ENCODE measurements at regions not wholly inside any gene's neighbourhood (a gene's known extent, or its start where the extent isn't known, plus 50 kb on each side); places are given as distances from the start of the nearest gene placed in this dataset.

DNA sequence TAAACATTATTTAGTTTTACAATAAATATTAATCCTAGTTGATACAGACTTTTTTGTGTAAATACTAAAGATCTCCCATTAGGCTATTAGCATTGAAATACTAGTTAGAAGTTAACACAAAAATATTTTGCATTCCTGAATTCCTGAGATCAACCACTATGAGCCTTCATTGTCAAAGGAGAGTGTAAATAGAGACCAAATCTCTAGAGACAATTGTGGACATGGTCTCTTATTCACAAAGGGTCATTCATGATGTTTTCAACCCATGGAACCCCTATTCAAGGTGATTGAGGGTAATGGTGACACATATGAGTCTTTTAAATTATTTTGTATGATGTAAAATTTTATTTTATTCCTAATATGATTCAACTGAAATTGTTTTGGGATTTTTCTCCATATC, 1454.8 kb upstream of the LRRTM3 start:
- no peak for DNase-seq (ENCODE audit: low read depth, low spot score)

DNA sequence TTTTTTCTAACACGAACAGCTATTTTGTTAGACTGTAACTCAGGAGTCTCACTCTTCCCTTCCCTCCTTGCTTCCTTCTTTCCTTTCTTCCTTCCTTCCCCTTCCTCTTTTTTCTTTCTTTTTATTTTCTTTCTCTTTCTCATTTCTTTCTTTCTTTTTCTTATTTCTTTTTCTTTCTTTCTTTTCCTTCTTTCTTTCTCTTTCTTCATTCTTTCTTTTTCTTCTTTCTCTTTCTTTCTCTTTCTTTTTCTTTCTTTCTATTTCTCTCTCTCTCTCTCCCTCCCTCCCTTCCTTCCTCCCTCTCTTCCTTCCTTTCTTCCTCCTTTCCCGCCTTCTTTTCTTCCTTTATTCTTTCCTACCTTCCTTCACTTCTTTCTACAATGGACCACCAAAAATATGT, 1443.0 kb upstream of the LRRTM3 start:
- no peak for DNase-seq (ENCODE audit: low read depth, low spot score)

DNA sequence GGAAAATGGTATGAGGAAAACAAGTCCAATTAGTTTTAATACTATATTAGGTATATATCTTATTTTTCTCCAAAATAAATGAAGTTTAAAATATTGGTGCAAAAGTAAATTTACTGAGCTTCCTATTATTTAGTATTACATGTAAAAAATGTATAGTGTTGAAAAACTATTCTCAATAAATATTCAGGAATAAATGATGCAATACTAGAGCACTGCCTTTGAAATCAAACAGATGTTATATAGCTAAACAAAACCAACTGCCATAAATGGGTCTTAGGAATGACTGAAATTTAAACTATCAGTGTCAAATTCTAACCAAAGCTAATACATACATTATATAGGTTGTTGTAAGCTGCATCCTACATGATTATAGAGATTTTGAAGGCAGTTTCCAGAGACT, 1434.0 kb upstream of the LRRTM3 start:
- no peak for DNase-seq (ENCODE audit: low read depth, low spot score)

DNA sequence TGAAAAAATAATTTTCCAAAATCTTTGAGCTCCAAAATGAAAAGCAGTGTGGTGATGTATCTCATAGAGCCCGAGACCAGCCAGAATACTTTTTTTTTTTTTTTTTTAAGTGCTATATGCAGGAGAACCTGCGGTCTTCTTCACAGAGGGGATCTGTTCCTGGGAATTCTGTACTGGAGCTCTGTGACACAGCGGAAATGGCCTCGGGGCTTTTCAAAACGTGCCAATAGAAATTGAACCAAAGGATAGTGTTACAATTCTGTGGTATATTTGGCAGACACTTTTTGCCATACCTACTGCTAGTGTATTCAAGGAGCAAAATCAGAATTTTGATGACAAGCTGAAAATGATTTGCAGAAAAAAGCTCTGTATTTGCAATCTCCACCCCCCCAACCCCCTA, 1429.3 kb upstream of the LRRTM3 start:
- DNase-seq (ENCODE audit: low read depth, low spot score) = no peak

DNA sequence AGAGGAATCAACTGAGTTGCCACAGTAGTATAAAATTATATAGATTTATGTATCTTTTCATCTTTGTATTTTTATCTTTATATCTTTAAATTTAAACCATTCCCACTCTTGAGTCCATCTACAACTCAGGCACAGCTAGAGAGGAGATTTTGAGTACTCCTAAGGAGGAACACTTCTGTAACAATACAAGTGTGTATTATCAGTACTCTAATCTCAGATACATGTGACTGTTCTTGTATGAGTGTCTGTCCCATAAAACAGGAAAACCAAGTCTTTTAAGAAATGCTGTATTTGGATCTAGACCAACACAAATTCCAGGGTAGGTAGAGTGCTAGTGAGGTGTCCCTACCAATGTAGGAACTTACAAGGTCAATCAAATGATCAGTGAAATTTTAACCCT, 1428.0 kb upstream of the LRRTM3 start:
- DNase-seq (ENCODE audit: low read depth, low spot score) = no peak

DNA sequence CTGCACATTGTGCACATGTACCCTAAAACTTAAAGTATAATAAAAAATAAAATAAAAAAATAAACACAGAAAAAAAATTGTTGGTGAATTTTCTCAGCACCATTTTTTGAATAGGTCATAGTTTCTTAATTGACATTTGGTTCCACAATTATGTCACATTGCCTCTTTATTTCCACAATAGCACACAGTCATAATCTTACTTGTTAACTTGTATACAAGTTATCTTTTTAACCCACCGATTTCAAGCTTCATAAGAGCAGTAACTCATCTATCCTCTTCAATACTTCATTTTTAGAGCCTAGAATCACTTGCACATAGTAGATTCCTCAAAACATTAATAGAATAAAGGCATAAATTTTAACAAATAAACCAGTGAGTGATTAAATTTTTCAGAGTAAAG, 1425.1 kb upstream of the LRRTM3 start:
- no peak for DNase-seq (ENCODE audit: low read depth, low spot score)

DNA sequence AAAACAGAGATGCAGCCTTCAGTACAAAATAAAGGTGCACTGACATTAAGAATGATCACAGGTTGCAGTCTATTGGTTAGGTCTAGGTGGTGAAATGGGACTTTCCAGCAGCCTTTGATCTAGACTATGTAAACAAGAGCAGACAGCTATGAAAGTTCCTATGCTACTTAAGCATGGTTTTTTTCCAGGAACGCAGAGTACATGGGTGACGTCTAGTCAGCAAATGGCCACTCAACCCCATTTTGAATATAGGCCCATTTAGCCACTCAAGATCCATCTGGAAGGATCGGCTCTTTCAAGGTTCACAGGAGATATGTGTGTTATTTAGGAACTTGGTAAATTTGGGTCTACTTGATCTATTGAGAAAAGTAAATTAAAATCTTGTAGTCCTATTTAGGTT, 1424.6 kb upstream of the LRRTM3 start:
- no peak for DNase-seq (ENCODE audit: low read depth, low spot score)

DNA sequence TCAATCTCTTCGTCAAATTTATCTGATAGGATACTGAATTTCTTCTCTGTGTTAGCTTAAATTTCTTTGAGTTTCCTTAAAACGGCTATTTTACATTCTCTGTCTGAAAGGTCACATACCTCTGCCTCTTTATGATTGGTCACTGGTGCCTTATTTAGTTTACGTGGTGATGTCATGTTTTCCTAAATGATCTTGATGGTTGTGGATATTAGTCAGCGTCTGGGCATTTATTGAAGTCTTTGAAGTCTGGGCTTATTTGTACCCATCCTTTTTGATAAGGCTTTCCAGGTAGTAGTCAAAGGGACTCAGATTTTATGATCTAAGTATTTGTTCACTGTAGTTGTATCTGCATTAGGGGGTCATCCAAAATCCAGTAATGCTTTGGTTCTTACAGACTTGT, 1407.5 kb upstream of the LRRTM3 start:
- DNase-seq (ENCODE audit: low read depth, low spot score) = no peak

DNA sequence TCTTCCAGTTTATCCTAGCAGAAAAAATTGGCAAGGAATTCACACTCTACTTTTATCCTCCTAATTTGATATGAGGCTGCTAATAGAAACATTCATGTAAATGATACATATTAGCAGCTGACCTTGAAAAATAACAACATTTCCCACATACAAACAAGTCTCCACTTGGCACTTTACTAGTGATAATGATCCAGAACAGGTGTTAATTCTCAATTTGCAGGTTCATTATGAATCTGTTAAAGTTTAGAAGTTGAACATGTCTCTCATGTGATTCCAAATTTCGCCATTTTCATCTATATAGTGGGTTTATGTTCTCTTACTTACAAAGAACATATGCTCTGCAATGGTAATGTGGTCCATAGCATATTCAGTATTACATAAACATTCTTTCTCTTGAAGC, 1396.8 kb upstream of the LRRTM3 start:
- DNase-seq (ENCODE audit: low read depth, low spot score) = no peak

DNA sequence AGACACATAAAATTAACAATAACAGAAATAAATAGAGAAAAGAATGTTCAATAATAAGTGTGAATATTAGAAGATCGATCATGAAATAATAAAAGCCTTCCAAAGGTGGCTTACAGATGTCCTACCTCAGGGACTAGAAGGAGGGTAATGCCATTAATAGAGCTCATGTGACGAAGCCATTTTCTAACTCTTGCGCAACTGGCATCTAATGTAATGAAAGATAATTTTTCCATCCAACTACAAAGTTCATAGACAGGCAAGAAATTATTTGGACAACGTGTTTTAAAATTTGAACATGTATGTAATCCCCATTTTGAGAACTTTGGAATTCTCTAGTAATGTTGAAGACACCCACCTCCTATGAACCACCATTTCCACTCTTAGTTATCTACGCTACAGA, 1394.3 kb upstream of the LRRTM3 start:
- no peak for DNase-seq (ENCODE audit: low read depth, low spot score)

DNA sequence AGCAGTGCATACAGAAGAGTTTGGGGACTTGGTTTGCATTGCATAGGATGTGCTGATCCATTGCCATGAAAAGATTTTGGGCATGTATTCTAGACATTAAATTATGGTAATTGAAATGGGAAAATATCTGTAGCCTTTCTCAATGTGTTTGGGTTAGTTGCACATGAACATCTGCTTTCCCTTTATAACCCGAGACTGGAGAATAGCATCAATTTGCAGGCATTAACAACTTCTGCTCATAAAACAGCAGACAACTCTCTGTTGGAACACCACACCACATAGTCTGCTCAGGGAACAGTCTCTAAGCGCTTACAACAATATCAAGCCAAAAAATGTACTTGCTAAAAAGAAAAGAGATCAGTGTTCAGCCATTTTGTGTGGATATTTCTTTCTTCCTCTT, 1391.1 kb upstream of the LRRTM3 start:
- no peak for DNase-seq (ENCODE audit: low read depth, low spot score)

DNA sequence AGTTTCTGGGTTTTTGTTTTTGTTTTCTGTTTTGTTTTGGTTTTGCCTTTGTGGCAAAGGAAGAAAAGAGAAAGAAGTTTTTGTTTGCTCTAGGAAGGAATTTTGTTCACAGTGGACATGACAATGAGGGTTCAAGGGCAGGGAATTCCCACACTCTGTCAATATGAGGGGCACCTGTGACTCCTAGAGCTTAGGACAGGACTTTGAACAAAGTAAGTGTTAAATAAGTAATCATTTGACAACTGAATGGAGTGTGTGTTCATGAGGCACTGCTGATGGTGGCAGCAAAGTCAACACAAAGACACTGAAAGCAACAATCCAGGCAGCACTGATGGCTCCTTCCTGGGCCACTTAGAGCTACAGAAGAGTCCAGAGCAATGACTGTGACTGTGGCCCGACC, 1381.1 kb upstream of the LRRTM3 start:
- DNase-seq (ENCODE audit: low read depth, low spot score) = no peak

DNA sequence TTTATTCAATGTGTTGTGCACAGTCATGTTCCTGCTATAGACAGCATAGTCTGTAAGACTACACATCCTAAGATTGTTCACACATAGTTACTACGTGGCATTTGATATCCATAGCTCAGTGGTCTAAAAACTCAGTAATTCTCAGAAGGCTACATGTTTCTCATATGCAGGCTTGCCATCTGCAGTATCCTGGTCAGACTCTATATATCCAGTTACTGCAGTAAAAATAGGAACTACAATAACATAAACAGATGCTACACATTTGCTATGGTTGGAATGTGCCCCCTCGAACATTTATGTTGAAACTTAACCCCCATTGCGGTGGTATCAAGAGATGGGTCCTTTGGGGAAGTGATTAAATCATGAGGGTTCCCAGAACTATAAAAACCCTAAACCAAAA, 1377.8 kb upstream of the LRRTM3 start:
- no peak for DNase-seq (ENCODE audit: low read depth, low spot score)

DNA sequence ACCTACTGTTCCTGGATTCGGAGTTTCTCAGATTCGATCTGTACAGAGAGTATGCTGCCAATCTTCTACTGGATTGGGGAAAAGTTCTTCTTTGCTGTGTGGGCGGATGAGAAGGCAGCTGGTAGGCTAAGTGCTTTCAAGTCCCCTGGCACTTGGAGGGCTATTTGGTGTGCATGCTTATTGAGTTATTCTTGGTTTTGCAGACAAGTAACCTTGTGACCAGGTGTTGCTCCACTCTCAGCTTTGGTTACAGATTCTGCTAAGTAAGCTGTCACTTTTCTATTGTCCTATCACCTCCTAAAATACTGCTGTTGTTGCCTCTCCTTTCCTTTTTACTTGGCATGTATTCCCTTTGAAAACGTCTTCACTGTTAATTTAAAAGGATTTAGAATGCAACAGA, 1375.1 kb upstream of the LRRTM3 start:
- DNase-seq (ENCODE audit: low read depth, low spot score) = no peak

DNA sequence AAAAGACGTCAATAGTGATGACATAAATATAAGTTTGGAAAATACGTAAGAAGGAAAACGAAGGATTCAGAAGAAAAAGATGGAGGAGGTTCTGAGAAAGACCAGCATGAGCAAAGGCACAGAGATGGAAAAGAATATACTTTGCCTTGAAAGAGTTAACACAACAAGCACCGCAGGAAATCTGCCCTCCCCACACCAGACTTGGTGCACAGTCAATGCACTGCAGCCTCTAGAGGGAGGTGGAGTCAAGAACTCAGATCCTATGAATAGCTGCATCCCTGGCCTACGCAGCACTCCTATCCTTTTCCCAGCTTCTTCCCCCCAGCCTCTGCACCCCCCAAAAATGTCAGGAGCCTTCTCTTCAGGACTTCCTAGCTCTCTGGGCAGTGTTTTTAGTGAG, 1370.6 kb upstream of the LRRTM3 start:
- DNase-seq (ENCODE audit: low read depth, low spot score) = no peak

DNA sequence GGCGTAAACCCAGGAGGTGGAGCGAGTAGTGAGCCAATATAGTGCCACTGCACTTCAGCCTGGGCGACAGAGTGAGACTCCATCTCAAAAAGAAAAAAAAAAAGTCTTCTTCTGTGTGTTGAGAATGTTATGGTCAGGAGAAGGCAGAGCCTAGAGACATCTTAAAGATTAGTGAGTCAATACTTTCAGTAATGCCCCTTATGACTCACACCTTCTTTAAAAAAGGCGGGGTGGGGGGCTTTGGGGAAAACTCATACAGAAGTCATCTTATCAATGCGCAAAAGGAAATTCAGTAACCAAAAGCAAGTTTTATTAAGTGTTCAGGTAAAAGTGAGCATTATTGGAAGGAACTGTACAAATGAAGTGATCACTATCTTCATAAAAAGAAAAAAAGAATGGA, 1369.8 kb upstream of the LRRTM3 start:
- DNase-seq (ENCODE audit: low read depth, low spot score) = no peak

DNA sequence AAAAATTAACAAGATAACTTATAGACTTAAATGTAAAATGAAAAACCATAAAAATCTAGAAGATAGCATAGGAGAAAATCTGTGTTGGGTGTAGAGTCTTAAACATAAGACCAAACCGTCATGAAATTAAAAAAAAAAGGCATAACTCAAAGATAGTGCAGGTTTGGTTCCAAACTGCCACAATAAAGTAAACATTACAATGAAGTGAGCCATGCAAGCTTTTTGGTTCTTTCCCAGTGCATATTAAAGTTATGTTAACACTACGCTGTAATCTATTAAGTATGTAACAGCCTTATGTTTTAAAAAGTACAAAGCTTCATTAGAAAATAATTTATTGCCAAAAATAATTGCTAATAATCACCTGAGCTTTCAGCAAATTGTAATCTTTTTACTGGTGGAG, 1366.5 kb upstream of the LRRTM3 start:
- DNase-seq (ENCODE audit: low read depth, low spot score) = no peak

DNA sequence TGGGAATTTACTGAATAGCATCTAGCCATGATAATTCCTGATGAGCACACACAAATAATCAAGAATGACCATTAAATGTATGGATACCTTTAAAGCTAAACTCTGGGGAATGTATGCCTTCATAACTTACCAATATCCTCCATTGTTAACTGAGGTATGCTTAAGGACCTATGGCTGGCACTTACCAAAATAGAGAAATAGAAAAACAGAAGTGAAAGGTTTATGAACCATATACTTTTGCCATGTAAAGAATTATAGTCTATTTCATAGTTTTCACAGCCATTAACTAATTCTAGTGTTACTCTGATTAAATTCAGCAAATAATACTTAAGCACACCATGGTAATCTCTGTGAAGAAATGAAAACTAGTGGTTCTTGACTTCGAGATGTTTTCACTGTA, 1360.6 kb upstream of the LRRTM3 start:
- DNase-seq (ENCODE audit: low read depth, low spot score) = no peak

DNA sequence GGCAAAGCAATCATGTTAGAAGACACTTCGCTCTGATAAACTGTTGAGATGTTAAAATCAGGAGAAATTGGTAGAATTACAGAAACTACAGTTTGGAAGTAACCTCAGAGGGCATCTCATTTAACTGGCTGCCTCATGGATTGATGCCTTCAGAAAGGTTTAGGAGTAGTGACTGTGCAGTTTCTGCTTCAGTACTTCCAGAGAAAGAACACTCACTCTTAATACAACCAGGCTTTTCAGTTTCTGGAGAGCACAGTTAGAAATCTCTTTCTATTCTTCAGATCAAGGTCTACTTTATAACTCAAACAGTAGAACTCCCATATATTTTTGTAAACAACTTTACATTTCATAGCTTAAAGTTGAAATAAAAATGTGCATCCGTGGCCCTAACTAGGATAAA, 1358.9 kb upstream of the LRRTM3 start:
- no peak for DNase-seq (ENCODE audit: low read depth, low spot score)

DNA sequence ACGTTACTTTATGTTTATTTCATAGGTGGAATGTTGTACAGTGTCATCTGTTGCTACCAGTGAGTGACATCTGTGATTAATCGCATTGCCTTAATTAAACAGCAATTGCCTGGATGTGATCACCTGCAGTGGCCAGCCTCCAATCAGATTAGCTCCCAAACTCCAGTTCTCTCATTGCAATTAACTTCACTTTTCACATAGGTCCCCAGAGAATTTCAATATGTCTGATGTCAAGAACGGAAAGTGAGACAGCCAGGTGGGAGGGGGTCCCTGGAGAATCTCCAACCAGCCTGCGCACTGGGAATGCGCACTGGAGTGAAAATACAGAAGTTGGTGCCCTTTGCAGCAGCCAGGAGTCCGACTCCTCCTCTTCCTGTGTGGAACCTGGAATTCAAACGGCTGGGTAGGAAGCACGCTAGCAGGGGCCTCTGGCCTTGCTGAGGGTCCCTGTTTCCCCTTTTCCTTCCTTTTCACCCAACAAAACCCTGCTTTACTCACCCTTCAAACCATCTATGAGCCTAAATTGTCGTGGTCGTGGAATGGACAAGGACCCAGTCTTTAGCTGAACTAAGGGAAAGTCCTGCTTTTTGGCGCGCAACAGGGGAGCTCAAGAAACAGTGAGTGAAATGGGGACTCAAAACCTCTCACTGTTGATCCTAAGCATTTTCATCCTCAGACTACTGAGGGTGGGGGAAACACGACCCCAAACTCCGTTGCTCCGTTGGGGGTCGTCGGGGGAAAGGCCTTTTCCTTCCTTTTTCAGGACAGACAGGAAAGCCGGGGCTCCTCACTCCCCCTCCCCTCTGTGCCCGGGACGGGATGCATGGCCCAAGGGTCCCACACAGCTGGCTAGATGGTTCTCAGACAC, 1355.5 kb upstream of the LRRTM3 start:
- DNase-seq (ENCODE audit: low read depth, low spot score) = no peak

DNA sequence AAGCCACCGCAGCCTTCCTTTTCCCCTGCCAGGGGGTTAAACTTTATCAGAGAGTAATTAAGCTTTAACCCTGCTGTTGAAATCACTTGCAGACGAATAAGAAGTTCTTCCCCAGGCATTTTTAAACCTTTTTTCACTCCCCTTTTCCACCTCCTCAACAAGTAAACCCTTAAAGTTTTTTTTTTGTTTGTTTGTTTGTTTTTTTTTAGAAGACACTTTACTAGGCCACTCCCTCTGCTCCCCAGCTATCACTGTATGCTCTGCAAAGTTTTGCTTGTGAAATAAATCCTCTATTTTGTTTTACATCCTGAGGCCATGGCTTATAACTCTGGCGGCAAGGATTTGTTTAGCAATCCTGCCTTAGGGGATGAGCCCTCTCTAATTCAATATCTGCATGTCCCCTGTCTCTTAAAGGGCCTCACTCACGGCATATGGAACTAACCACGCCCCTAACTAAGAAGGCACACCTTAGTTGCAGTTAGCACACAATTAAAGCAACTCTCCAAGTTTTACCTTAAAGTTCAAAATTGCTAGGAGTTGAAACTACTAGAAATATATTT, 1354.7 kb upstream of the LRRTM3 start:
- no peak for DNase-seq (ENCODE audit: low read depth, low spot score)

DNA sequence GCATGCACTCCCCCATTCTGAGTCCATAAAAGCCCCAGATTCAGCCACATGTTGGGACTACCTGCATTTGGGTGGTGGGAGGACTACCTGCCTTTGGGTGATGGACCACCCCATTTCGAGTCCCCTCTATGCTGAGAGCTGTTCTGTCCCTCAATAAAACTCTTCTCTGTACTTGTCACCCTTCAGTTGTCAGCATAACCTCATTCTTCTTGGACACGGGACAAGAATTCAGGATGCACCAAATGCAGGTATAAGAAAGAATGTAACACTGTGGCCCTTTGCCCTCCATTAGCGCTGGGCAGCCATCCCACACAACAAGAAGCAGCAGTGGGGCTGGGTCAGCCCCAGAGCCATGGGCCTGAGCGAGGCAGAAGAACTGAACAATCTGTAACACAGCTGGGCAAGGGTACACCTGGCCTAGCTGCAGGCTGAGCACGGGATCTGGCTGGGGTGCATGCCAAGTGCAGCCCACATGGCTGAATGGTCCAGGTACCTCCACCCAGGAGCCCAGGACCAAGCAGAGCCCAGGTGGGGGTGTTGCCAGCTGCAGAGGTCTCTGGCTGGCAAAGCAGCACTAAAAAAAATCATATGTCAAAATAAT, 1344.3 kb upstream of the LRRTM3 start:
- no peak for DNase-seq (ENCODE audit: low read depth, low spot score)

DNA sequence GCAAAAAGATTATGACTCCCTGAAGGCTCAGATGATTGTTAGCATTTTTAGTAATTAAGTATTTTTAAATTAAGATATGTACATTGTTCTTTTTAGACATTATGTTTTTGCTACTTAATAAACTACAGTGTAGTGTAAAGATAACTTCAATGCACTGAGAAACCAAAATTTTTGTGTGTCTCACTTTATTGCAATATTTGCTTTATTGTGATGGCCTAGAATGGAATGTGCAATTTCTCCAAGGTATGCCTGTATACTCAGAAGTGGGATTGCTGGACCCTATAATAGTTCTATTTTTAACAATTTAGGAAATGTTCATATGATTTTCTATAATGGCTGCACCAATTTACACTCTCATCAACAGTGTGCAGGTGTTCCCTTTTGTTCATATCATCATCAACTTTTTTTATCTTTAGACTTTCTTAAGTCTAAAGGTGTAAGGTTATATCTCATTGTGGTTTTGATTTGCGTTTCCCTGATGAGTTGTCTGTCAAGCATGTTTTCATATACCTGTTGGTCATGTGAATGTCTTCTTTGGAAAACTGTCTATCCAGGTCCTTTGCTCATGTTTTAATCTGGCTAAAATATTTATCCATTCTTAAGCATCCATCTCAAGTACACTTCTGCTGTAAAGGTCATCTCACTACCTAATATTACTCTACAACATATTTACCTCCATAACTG, 1323.5 kb upstream of the LRRTM3 start:
- DNase-seq (ENCODE audit: low read depth, low spot score) = no peak
